ENCODE measurements at regions not wholly inside any gene's neighbourhood (a gene's known extent, or its start where the extent isn't known, plus 50 kb on each side); places are given as distances from the start of the nearest gene placed in this dataset.

DNA sequence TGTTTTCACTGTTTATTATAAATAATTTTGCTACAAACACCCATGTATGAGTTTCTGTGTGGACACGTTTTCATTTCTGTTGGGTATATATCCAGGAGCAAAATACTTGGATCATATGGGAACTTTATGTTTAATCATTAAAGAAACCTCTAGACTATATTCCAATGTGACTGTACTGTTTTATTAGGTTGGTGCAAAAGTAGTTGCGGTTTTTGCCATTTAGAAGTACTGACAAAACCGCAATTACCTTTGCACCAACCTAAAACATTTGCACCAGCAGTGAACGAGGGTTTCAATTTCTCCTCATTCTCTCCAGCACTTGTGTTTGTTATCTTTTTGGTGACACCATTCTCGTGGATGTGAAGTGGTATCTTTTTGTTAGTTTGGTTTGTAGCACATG, 565.0 kb downstream of the TRIML1 start:
- Histone ChIP-seq H3K27ac (no peak overlapping the region), H3K27me3 (no peaks in the 10 kb centered on the region), H3K9me3 (peaks cover 0 to 10% (median 0%) of the 10 kb centered on the region in 11 donors), H3K36me3 (no peaks in the 10 kb centered on the region), H3K4me1 (no peaks in the 10 kb centered on the region), H3K4me3 (no peak overlapping the region)
- intact Hi-C loops (cut with DNase I): no loop called here
- WGBS, 2 donors: 71 to 74% methylated on average over 5 of the region's 5 CpGs
- TF ChIP-seq, protein P1, sequence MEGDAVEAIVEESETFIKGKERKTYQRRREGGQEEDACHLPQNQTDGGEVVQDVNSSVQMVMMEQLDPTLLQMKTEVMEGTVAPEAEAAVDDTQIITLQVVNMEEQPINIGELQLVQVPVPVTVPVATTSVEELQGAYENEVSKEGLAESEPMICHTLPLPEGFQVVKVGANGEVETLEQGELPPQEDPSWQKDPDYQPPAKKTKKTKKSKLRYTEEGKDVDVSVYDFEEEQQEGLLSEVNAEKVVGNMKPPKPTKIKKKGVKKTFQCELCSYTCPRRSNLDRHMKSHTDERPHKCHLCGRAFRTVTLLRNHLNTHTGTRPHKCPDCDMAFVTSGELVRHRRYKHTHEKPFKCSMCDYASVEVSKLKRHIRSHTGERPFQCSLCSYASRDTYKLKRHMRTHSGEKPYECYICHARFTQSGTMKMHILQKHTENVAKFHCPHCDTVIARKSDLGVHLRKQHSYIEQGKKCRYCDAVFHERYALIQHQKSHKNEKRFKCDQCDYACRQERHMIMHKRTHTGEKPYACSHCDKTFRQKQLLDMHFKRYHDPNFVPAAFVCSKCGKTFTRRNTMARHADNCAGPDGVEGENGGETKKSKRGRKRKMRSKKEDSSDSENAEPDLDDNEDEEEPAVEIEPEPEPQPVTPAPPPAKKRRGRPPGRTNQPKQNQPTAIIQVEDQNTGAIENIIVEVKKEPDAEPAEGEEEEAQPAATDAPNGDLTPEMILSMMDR (IDR thresholded peaks at IDR 0.05): no peak
- no peak for ATAC-seq
- no peak for DNase-seq

DNA sequence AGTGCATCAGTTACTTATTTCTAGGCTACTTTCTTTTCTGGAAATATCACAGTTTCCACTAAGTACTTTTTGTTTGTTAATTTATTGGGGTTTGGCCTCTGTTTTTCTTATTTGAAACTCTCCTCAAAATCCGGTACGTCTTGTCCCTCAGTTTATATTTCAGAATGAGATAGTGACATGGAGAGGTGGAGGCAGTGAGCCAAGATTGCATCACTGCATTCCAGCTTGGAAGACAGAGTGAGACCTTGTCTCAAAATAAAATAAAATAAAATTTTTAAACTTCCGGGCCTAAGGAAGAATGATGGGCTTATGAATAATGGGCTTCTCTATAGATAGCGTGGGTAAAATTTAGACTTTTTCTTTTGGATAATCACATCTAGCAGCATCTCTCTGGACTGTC, 567.8 kb downstream of the TRIML1 start:
- no peak overlapping the region for H3K4me3 ChIP-seq
- DNase-seq: no peak
- H3K27me3 ChIP-seq: no peaks in the 10 kb centered on the region
- H3K27ac ChIP-seq: no peak overlapping the region
- H3K36me3 ChIP-seq: no peaks in the 10 kb centered on the region
- H3K4me1 ChIP-seq: no peaks in the 10 kb centered on the region
- intact Hi-C loops (cut with DNase I): no loop called here
- TF ChIP-seq, protein P1 (IDR thresholded peaks at IDR 0.05): no peak
- no peak for ATAC-seq
- peaks cover 0 to 10% (median 0%) of the 10 kb centered on the region in 11 donors for H3K9me3 ChIP-seq
- 64 to 77% methylated on average over 4 of the region's 4 CpGs for WGBS, 2 donors

DNA sequence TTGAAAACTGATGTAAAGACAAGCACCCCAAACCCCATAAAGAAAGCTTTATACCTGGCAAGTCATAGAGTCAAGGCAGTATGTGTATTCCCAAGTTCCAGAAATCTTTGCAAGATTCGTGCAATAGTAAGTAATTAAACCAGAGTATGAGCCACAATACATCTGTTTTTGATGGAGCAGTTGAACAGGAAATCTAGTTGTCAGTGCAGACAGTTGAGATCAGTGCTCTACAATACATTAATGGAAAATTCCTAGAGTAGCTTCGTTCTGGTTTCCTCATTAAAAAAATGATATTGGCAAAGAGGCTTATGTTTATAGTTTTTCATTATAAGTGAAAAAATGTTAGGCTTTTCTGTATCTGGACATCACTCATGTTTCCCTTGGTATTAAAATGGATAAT, 575.3 kb downstream of the TRIML1 start:
- DNase-seq: no peak
- WGBS, 2 donors: 50% methylated on average over 2 of the region's 2 CpGs
- TF ChIP-seq, protein P1 (IDR thresholded peaks at IDR 0.05): no peak
- no peak for ATAC-seq
- no peaks in the 10 kb centered on the region for H3K4me1 ChIP-seq
- no peak overlapping the region for H3K27ac ChIP-seq
- H3K9me3 ChIP-seq: no peaks in the 10 kb centered on the region
- H3K27me3 ChIP-seq: no peaks in the 10 kb centered on the region
- intact Hi-C loops (cut with DNase I): no loop called here
- H3K36me3 ChIP-seq: no peaks in the 10 kb centered on the region
- no peak overlapping the region for H3K4me3 ChIP-seq

DNA sequence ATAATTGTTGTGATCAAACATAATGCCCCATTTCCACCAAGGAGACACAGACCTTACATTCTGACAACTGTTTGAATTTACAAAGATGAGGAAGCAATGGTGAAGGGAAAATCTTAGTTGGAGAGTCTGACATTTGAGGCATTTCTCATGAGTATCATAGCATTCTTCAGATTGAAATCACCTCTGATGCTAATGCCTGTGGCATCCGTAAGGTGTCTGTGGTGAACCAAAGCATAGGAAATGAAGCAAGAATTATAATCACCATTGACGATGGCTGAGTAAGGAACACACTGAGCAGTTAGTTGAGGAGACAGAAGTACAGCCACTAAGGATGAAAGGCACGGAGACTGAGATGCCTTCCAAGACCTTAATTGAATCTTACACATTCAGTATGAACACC, 575.7 kb downstream of the TRIML1 start:
- ATAC-seq (no peak), DNase-seq (no peak)
- no peak overlapping the region for H3K4me3 ChIP-seq
- H3K27ac ChIP-seq: no peak overlapping the region
- TF ChIP-seq, protein P1 (IDR thresholded peaks at IDR 0.05): no peak
- no peaks in the 10 kb centered on the region for H3K36me3 ChIP-seq
- intact Hi-C loops (cut with DNase I): no loop called here
- H3K27me3 ChIP-seq: no peaks in the 10 kb centered on the region
- H3K4me1 ChIP-seq: no peaks in the 10 kb centered on the region
- no peaks in the 10 kb centered on the region for H3K9me3 ChIP-seq
- WGBS, 2 donors: 79 to 80% methylated on average over 3 of the region's 3 CpGs

DNA sequence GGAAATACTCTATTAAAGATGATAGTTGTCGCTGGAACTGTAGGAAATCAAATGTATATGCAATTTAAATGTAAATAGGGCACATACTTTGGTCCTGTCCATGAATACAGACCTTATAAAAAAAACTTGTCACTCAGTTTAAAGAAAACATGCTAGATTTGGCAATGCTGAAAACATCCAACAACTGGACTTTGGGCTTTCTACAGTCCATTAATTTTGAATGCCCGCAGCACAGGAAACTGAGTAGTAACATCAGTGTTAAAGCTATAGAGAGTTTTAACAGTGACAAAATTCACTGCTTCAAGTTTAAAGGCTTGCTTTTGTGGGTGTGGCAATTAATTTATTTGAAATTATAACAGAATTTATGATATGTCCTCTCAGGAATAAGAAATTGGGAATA, 578.4 kb downstream of the TRIML1 start:
- Histone ChIP-seq H3K4me1 (no peaks in the 10 kb centered on the region), H3K4me3 (no peak overlapping the region), H3K36me3 (no peaks in the 10 kb centered on the region), H3K27ac (no peak overlapping the region), H3K9me3 (peaks cover 0 to 13% (median 0%) of the 10 kb centered on the region in 11 donors), H3K27me3 (no peaks in the 10 kb centered on the region)
- DNase-seq (no peak), ATAC-seq (no peak)
- WGBS, 2 donors: 88 to 90% methylated on average over 2 of the region's 2 CpGs
- TF ChIP-seq, protein P1 (IDR thresholded peaks at IDR 0.05): no peak
- intact Hi-C loops (cut with DNase I): no loop called here
